Fibroblast of skin of right biceps (primary cell): ENCODE measurements at regions not wholly inside any gene's neighbourhood (a gene's known extent, or its start where the extent isn't known, plus 50 kb on each side); places are given as distances from the start of the nearest gene placed in this dataset.

Source experiments
- DNase-seq: peaks from one replicate; pipeline ENCODE4 v3.0.0-alpha.2; 2013

DNA sequence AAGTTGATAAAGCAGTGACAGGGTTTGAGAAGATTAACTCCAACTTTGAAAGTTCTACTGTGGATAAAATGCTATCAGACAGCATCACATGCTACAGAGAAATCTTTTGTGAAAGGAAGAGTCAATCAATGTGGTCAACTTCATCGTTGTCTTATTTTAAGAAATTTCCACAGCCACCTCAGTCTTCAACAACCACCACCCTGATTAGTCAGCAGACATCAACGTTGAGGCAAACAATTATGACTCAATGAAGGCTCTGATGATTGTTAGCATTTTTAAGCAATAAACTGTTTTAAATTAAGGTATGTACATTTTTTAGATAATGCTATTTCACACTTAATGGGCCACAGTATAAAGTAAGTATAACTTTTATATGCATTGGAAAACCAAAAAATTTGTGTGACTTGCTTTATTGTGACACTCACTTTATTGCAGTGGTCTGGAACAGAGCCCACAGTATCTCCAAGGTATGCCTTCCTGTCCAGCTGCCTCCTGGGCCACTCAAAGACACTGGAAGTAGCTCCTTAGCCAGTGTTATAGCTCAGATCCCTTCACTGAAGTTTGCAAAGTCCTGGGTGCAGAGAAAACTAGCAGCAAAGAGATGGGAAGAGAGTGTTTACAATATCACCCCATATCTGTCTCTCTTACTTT is 293.1 kb downstream of the ARHGAP12 start:
- peak; percentile 74 for DNase-seq

DNA sequence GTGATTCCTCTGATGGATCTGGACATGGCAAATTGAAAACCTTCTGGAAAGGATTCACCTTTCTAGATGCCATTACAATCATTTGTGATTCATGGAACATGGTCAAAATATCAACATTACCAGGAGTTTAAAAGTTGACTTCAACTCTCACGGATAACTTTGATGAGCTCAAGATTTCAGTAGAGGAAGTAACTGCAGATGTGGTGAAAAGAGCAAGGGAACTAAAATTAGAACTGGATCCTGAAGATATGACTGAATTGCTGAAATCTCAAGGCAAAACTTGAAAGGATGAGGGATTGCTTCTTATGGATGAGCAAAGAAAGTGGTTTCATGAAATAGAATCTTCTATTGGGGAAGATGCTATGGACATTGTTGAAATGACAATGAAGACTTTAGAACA is 293.6 kb downstream of the ARHGAP12 start:
- no peak for DNase-seq

DNA sequence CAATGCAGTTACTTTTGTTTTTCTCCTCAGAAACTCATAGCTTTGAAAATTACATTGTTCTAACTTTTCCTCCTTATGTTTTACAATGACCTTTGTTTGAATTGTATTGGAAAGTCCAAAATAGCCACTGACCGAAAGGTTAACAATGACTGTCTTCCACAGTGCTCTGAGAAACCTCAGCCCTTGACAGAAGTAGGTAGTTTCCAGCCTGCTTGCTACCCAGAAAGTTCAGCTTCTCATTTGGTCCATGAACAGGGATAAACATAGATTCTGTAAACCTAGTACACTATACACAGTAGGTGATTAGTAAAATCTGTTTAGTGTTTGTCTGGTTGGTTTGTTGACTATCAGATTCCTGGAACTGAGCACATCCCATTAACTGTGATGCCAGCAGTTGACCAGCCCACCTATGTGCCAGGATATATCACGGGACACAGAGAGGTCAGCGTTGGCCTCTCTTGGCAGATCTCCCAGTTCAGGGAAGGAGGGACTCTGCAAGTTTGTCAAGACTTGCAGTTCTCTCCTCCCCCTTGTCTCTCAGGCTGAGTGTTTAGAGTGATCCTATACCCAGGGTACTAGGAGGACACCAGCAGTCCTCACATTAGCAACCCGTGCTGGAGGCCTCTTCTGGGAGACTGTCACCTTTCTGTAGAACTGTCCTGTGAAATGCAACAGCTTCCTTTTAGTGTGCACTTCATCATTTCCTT is 297.6 kb downstream of the ARHGAP12 start:
- DNase-seq = no peak

DNA sequence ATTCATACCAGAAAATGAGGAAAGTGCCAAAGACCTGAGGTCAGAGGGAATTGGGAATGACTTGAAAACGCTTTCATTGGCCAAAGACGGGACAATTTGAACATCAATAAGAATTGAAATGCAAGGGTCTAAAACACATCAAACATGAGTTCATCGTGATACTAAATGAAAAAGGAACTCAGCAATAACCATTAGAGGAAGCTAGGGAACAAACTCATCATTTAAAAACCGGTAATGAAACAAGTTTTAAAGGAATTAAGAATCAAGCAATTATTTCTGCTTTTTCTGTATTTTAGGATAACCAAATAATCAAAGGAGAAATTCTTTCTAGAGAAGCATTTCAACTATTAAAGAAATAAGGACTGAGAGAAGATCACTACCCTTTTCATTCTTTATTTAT is 303.1 kb downstream of the ARHGAP12 start:
- no peak for DNase-seq

DNA sequence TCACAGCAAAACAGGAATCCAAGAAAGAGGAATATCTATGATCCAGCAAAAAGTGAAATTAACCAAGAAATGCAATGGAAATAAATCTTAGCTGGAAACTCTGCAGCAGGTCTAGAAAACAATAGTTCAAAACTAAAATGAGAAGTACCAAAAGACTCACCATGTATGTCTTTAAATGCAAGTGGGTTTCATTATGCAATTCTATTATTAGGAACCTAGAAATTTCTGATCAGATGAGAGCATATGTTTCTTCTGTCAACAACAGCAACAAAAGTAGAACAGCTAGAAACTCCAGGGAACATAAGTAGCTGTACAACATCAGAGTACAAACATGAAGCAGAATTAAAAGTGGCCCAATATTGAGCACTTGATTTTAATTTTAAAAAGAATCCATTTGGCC is 304.0 kb downstream of the ARHGAP12 start:
- DNase-seq = no peak

DNA sequence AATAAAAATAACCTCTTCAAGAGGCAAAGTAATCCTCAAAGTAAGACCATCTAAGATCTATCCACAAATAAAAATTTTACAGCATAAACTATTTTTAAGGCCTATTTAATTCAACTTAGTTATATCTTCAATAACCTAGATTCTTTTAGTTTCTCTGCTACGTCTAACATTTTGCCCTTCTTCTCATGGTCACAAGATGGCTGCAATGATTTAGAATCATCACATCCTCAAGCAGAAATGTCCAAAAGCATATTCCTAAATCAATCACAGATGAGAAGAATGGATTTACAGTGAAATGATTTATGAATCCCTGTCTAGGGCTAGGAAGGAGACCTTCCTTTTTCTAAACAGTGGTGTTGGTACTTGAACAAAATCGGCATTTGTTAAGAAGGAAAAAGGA is 304.7 kb downstream of the ARHGAP12 start:
- peak; percentile 47 for DNase-seq

DNA sequence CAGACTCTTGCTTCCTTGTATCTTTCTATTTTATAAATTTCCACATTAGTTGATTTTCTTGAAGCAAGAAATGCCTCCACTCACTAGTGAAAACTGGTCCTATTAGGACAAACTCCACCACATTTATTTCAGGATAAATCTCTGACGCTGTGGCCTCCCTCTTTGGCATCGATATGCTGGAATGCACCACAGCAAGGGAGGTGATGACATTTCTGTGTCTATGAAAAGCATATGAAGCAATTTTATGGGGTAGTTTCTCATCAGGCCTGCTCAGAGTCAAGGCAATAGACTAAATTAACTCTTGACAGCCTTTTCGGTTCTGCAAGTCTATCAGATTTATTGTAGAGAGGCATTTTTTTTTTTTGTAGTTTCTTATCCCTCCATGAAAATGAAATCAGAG is 304.4 kb downstream of the ZEB1 start:
- DNase-seq = peak; percentile 95

DNA sequence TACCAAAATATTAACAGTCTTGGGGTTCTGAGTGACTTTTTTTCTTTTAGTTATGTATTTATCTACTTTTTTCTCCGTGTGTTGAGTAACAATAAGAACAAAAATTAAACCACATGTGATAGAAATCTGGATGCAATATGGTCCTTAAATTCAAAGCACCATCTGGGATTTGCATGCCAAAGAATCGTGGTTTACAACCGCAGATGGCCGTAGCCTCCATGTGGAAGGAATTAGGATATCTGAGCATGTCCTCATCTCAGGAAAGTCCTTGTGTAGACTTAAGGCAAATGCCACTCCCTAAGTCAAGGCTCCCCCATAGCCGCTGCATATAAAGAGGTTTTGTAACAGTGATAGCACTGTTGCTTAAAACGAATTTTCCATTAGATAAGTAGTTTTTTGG is 304.0 kb downstream of the ZEB1 start:
- peak; percentile 96 for DNase-seq

DNA sequence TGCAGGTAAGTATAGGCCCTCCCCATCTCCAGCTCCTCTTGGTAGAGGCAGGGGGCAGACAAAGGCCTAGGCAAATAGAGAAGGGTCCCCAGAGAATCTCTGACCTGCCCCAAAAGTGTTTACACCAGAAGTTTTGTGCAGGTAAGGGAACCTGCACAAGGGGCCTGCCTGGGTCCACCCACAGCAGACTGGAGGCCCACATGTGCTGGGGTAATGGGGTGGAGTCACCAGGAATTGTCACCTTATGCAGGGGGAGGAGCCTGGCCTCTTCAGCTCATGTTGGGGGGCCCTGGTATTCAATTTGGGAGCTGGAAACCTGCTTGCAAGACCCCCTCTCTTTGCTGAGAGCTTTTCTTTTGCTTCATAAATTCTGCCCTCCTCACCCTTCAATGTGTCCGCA is 302.7 kb downstream of the ZEB1 start:
- DNase-seq = no peak

DNA sequence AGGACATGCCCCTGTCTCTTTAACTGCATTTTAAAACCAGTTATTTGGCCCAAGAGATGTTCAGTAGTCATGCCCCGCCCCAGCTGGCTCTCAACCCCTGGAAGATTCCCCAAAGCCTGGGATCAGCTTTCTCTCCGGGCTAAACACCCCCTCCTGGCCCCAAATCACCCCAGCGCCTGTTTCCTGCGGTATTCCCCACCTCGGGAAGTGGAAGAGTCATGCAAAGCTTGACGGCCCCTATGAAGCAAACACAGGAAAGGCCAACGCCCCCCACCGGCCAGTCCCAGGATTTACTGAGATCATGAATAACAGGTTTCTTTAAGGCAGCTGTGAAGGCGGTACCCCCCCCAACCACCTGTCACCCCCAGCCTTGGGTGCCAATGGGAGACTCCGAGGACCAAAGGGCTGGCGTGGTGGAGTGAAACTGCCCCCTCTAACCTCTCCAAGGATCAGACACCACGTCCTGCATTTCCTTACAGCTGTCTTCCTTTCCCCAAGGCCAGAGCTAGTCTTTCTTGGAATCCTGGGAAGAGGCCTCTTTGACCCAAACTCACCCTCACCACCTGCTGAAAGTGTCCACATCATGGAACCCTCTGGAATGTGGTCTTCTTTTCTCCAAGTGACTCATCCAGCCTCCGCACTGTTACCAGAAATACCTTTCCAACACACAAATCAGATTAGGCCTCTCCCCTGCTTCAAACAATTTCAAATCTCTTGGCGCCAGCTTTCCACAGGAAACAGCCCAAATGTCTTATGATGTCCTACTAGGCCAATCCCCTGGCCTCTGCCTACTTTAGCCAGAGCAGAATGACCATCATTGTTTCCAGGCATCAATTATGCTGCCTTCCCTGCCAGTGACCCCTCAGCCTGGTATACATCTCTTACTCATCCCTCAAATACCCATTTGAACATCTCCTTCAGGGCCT is 301.5 kb downstream of the ZEB1 start:
- DNase-seq = peak; percentile 80

DNA sequence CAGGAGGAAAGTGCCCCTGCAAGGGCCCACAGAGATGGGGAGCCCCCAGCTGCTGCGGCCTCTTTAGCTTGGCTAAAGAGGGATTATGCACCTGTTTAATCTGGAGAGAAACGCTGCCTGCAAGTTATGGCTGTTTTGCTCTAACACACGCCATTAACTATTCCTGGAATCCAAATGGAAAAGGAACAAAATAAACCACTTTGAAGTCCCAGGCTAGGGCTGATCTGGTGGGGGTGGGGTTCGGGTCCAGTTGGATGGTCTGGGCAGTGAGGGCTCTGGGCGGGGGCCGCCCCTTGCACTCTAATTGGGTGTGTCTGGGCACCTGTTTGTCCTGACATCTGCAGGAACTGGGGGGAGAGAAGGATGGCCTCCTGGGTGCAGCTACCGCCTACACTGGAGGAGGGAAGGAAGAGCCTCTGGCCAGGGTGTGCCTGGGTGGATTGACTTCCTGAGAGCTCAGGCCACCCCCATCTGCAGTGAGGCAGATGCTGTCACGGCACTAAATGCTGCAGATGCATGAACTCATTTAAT is 300.6 kb downstream of the ZEB1 start:
- DNase-seq = no peak

DNA sequence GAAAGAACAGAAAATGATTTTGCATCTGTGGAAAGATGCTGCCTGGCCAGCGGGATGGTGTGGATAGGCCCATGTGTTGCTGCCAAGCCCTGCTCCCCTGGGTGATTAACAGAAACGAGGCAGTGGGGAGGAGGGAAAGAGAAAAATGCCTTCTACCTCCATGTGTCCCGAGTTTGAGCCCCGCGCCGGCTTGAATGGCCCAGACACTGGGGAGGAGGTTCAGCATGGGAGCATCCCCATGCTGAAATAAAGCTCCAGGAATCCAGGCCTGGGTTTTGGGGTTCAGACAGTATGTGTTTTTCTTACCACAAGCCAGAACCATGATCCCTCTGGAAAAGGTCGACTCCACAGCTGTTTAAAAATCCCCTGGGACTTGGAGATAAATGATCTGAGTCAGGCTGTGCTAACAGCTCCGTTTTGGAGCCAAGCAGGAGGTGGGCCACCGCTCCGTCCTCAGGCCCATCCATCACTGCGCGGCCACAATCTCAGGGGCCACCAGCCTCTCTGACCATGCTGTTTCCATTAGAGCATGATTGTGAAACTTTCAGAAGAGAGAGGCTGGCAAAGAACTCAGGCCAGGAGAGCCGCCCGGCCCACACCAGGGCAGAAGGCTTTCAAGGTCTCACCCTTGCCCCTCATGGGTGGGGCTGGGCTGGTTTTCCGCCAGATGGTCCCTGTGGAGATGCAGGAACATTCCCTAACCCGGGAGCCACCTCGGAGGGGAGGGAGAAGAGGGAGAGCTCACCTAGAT is 299.7 kb downstream of the ZEB1 start:
- peak; percentile 93 for DNase-seq

DNA sequence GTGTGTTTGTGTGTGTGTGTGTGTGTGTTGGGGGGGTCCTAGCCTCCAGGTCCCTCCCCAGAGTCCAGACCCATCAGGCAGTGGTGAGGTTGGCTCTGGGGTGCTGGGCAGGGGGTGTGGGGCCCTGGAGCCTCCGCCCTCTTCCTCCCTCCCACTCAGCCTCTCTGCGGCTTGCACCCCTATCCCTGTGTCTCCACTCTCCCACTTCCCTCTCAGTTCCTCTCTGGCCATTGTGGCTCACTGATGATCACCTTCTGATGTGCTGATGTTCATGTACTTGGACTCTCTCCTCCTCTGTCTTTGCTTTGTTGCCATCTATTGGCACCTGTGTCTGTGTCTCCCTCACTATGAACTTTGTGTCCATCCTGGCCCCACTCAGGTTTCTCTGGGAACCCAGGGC is 298.7 kb downstream of the ZEB1 start:
- DNase-seq = no peak

DNA sequence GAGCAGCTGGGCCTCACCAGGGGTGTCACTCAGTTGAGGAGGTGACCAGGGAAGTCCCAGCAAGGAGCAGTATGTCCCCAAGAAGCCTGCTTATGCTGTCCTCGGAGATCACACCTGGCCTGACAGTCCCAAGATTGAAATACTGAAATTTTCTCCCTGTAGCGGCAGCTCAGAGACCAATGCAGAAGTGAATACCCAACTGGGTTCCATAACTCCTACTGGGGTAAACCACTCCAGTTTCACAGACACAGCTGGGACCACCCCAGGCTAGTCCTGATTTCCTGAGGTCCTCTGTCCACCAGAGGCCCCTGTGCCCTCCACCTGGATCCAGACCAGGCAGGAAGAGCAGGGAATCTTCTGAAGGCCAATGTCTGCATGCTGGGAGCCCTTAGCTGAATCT is 298.1 kb downstream of the ZEB1 start:
- DNase-seq = no peak

DNA sequence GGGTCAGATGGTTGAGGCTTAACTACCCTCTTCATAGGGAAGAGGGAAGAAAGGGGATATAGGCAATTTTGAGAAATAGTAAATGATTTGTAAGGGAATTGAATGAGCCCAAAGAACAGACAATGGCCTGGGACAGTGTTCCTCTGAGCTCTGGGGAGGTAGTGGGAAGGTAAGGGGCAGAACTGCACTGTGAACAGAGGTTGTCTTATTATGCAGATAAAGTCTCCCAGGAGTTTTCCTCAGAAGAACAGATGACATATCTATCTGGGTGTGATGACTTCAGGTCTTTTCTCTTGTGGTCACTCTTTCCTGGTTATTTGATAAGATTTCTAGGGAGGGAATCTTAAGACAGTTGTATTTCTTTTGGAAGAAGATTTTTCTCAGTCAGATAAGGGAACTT is 296.1 kb downstream of the ZEB1 start:
- no peak for DNase-seq

DNA sequence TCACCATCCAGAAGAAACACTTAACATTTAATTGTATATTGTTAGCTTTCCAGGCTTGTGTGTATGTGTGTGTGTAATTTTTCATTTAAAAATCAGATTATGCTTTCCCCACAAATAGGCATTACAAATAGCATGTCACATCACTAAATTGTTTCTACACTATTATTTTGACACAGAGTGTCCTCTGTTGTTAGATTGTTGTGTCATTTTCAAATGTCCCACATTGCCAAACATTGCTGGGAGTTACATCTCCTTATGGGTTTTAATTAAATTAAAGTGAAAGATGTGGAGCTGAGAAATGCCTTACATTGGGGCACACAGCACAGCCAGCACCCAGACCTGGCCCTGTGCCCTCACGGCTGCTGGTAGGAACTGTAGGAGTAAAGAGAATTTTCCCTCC is 295.6 kb downstream of the ZEB1 start:
- DNase-seq = no peak

DNA sequence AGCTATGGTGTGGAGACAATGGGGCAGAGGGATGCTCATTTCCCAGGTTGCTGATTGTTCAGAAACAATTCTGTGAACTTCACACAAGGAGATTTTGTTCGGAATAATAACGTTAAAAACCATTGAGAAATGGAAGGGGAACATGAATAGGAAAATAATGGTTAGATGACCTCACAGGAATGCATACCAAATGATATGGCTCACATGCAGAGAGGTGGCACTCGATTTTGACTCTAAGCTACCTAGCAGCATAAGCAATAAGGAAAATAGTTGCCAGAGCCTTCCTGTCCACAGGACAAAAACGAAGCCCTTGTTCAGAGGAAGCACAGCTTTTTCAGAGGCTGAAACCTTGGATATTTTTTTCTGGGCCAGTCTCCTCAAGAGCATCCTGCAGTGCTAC is 293.1 kb downstream of the ZEB1 start:
- peak; percentile 26 for DNase-seq

DNA sequence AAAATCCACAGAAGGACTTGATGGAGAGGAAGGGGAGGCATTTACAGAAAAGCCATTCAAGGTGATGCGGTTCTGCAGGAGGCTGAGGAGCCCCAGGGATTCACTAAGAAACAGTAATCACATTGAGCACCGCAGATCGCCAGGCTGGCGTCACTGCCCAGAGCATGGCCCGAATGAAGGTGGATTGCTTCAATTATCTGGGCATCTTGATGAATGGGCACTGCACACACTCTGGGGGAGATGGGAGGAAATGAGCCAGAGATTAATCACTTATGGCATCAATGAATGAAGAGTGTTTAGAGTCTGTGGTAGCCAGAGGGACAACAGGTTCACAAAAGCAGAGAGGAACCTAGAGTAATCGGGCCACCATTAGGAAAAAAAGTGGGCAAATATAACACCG is 292.1 kb downstream of the ZEB1 start:
- no peak for DNase-seq

DNA sequence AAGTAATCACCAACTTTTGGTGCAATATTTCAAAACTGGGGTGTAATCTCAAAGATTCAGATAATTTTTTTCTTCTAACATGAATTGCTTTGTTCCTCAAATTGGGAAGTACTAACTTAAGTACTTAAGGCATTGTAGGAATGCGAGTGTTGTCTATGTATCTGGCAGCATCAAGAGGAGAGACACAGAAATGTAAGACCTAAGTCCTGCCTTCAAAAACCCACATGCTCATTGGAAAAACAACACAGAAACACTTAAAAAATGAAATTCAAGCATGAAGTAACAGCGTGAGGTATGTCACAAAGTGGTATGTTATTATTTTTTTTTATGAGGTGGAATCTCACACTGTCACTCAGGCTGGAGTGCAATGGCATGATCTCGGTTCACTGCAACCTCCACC is 288.5 kb downstream of the ZEB1 start:
- DNase-seq = no peak

DNA sequence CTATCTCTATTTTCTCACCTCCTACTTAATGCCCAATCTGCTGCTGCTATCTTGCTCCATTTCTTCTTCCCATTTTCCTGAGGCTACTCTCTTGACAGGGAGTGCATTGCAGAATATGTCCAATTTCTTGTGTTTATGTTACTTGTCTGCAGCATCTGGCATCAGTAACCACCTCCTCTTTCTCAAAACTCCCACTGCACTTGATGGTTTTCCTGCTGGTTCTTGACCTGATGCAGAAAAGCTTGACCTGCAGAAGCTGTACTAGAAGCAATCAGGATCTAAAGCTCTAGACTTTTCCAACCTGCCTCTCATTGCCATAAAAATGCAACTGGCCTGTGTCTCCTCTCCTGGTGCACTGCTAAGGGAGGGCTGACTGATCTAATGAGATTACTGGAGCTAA is 287.8 kb downstream of the ZEB1 start:
- no peak for DNase-seq

DNA sequence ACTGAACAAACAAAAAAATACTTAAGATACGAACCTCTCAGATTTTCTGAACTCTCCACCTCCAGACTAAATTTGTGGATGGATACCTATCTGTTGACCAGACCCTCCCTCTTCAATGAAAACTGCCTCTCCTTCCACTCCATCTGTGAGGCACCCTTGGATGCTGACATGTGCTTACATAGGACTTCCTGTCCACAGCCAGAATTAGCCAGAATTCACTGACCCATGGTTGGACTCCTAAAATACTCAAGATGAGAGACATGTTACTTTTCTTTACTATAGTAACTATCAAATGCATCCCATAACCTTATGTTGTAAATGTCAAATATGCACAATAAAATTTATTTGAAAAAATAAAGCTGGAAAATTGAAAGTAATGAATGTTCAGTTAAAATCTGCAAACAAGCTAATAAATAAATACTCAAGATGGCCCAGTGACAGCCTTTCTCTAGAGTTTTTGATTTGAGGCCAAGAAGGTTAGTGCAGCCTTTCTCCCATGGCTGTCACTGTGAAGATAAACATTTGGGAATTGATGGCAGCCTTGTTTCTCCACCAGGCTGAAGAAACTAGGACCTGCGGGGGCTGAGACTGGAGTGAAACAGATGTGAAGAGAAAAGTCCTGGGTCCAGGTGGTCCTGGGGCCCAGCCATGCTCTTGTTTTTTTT is 287.0 kb downstream of the ZEB1 start:
- DNase-seq = no peak

DNA sequence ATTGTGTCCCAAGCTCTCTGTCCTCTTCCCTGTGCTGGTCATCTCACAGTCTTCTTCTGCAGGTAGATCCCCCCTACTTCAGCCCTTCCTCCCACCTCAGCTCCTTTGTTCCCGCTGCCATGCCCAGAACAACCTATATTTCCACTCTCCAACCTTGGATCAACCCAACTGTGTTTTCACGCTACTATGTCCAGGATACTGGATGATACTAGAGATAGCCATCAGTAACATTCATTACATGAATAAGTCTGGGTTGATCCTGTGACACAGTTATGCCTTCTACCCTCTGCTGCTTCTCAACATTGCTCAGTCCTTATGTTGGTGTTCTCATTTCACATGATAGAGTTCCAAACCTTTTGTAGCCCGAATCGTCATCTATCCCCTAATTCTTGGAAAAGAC is 286.4 kb downstream of the ZEB1 start:
- DNase-seq = no peak
